Fibroblast of mammary gland (primary cell): ENCODE measurements at regions not wholly inside any gene's neighbourhood (a gene's known extent, or its start where the extent isn't known, plus 50 kb on each side); places are given as distances from the start of the nearest gene placed in this dataset.

ENCODE experiments used
- DNase-seq: peaks from one replicate; pipeline ENCODE4 v3.0.0-alpha.2; 2010; ENCODE audit warnings: low read depth
- H3K4me3 ChIP-seq: 2 replicates; pipeline ENCODE4 v1.5.1; 2011; ENCODE audit warnings: low read depth, mild to moderate bottlenecking, low read length, moderate library complexity; ENCODE audit not compliant: control insufficient read depth
- CTCF ChIP-seq: conservative IDR thresholded peaks from 2 replicates; pipeline ENCODE4 v1.5.1; 2011; ENCODE audit warnings: low read depth, low read length, inconsistent platforms; ENCODE audit not compliant: control insufficient read depth, insufficient read depth

- no peak overlapping the region for H3K4me3 ChIP-seq
- DNase-seq = no peak
- TF ChIP-seq CTCF = no peak
These were observed 58.3 kb upstream of the BRD7 start for GRCh38 chr16:50427107-50427506.

GRCh38 chr16:50425648-50426047 lies 56.9 kb upstream of the BRD7 start:
- DNase-seq = no peak
- no peak for TF ChIP-seq CTCF
- H3K4me3 ChIP-seq = no peak overlapping the region

- H3K4me3 ChIP-seq = no peak overlapping the region
- no peak for TF ChIP-seq CTCF
- no peak for DNase-seq
These were observed 56.3 kb upstream of the BRD7 start for GRCh38 chr16:50425044-50425443.

- no peak overlapping the region for H3K4me3 ChIP-seq
- TF ChIP-seq CTCF = no peak
- no peak for DNase-seq
These were observed 54.1 kb upstream of the BRD7 start for GRCh38 chr16:50422926-50423325.

GRCh38 chr16:50419116-50419515 lies 50.3 kb upstream of the BRD7 start:
- no peak for TF ChIP-seq CTCF
- DNase-seq = no peak
- no peak overlapping the region for H3K4me3 ChIP-seq
